ENCODE measurements at regions not wholly inside any gene's neighbourhood (a gene's known extent, or its start where the extent isn't known, plus 50 kb on each side); places are given as distances from the start of the nearest gene placed in this dataset.
"Not testable (repeated sequence)": the region's sequence is repeated elsewhere in the genome, so short reads cannot be mapped to it uniquely, and the experiment has no call there.

DNA sequence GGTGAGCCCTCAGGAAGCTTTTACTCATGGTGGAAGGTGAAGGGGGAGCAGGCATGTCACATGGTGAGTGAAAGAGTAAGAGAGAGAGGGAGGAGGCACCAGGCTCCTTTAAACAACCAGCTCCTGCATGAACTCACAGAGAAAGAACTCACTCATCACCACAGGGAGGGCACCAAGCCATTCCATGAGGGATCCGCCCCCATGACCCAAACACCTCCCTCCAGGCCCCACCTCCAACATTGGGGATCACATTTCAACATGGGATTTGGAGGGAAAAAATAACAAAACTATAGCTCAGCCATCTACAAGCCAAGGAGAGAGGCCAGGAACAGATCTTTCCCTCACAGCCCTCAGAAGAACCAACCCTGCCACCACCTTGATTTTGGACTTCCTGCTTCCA lies 153.9 kb downstream of the GOLGA8K start:
- H3K27ac ChIP-seq (ENCODE audit: low read depth in 2 of 2, low read length in 1 of 2); H3K4me3 ChIP-seq (ENCODE audit: low read depth in 2 of 2, low read length in 1 of 2); H3F3A ChIP-seq (replicated peaks; ENCODE audit: insufficient read depth); POLR2A ChIA-PET; H3K9ac ChIP-seq; H3K9me2 ChIP-seq; H3K4me2 ChIP-seq; H3K79me2 ChIP-seq (ENCODE audit: insufficient read depth); H2AFZ ChIP-seq (ENCODE audit: low read depth); CTCF ChIA-PET; H3K4me1 ChIP-seq (ENCODE audit: control insufficient read depth in 1 of 2, insufficient read depth in 2 of 2, low read depth in 1 of 2, low read length in 1 of 2); H4K20me1 ChIP-seq (ENCODE audit: insufficient read depth); H3K36me3 ChIP-seq (replicated peaks in 1 of 2; ENCODE audit: control insufficient read depth in 1 of 2, insufficient read depth in 2 of 2, low read length in 1 of 2); H3K27me3 ChIP-seq (ENCODE audit: insufficient read depth); DNase-seq; H3K9me3 ChIP-seq: not testable (repeated sequence)
- WGBS (ENCODE audit: low lambda C conversion rate): no CpG with 5 or more reads among the region's 1 CpG

- not testable (repeated sequence) for H3K27ac ChIP-seq (ENCODE audit: low read depth in 2 of 2, low read length in 1 of 2); H2AFZ ChIP-seq (ENCODE audit: low read depth); H4K20me1 ChIP-seq (ENCODE audit: insufficient read depth)
These were observed 159.4 kb downstream of the GOLGA8K start for GRCh38 chr15:32243727-32244126.

GRCh38 chr15:32242780-32243528 lies 160.1 kb downstream of the GOLGA8K start:
- H3K9me2 ChIP-seq; H3K79me2 ChIP-seq (ENCODE audit: insufficient read depth); H3F3A ChIP-seq (replicated peaks; ENCODE audit: insufficient read depth); H2AFZ ChIP-seq (ENCODE audit: low read depth); CTCF ChIA-PET; H3K4me3 ChIP-seq (ENCODE audit: low read depth in 2 of 2, low read length in 1 of 2); H3K4me1 ChIP-seq (ENCODE audit: control insufficient read depth in 1 of 2, insufficient read depth in 2 of 2, low read depth in 1 of 2, low read length in 1 of 2); H3K27me3 ChIP-seq (ENCODE audit: insufficient read depth); H3K9ac ChIP-seq; H3K4me2 ChIP-seq; DNase-seq; H3K36me3 ChIP-seq (replicated peaks in 1 of 2; ENCODE audit: control insufficient read depth in 1 of 2, insufficient read depth in 2 of 2, low read length in 1 of 2); H3K9me3 ChIP-seq; POLR2A ChIA-PET; H4K20me1 ChIP-seq (ENCODE audit: insufficient read depth); H3K27ac ChIP-seq (ENCODE audit: low read depth in 2 of 2, low read length in 1 of 2): not testable (repeated sequence)
- whole genome bisulfite sequencing (ENCODE audit: low lambda C conversion rate): 94% methylated on average over 7 of the region's 14 CpGs

More at GRCh38 chr15:32243727-32244126, 159.4 kb downstream of the GOLGA8K start:
- H3K9me3 ChIP-seq; H3K4me2 ChIP-seq; H3K4me3 ChIP-seq (ENCODE audit: low read depth in 2 of 2, low read length in 1 of 2); POLR2A ChIA-PET; H3K4me1 ChIP-seq (ENCODE audit: control insufficient read depth in 1 of 2, insufficient read depth in 2 of 2, low read depth in 1 of 2, low read length in 1 of 2); H3F3A ChIP-seq (replicated peaks; ENCODE audit: insufficient read depth); H3K79me2 ChIP-seq (ENCODE audit: insufficient read depth); H3K27me3 ChIP-seq (ENCODE audit: insufficient read depth); DNase-seq; H3K9me2 ChIP-seq; H3K9ac ChIP-seq; H3K36me3 ChIP-seq (replicated peaks in 1 of 2; ENCODE audit: control insufficient read depth in 1 of 2, insufficient read depth in 2 of 2, low read length in 1 of 2); CTCF ChIA-PET: not testable (repeated sequence)
- WGBS (ENCODE audit: low lambda C conversion rate): no CpG with 5 or more reads among the region's 10 CpGs

- CTCF ChIA-PET; H3F3A ChIP-seq (replicated peaks; ENCODE audit: insufficient read depth); H3K36me3 ChIP-seq (replicated peaks in 1 of 2; ENCODE audit: control insufficient read depth in 1 of 2, insufficient read depth in 2 of 2, low read length in 1 of 2); H3K4me2 ChIP-seq; H3K4me1 ChIP-seq (ENCODE audit: control insufficient read depth in 1 of 2, insufficient read depth in 2 of 2, low read depth in 1 of 2, low read length in 1 of 2); H3K9ac ChIP-seq; H2AFZ ChIP-seq (ENCODE audit: low read depth); DNase-seq; H3K27ac ChIP-seq (ENCODE audit: low read depth in 2 of 2, low read length in 1 of 2); POLR2A ChIA-PET; H3K79me2 ChIP-seq (ENCODE audit: insufficient read depth); H4K20me1 ChIP-seq (ENCODE audit: insufficient read depth); H3K9me2 ChIP-seq; H3K4me3 ChIP-seq (ENCODE audit: low read depth in 2 of 2, low read length in 1 of 2); H3K9me3 ChIP-seq; H3K27me3 ChIP-seq (ENCODE audit: insufficient read depth): not testable (repeated sequence)
- WGBS (ENCODE audit: low lambda C conversion rate): 44% methylated on average over 1 of the region's 2 CpGs
These were observed 175.5 kb downstream of the GOLGA8K start for GRCh38 chr15:32227410-32228114.

All from SK-N-SH (cell line).